ENCODE measurements at regions not wholly inside any gene's neighbourhood (a gene's known extent, or its start where the extent isn't known, plus 50 kb on each side); places are given as distances from the start of the nearest gene placed in this dataset.

- TF ChIP-seq CTCF (IDR thresholded peaks at IDR 0.05) = no peak
- TF ChIP-seq POLR2AphosphoS5 (IDR thresholded peaks at IDR 0.05; ENCODE audit: low read depth, low read length) = no peak
- no peak for TF ChIP-seq TCF7L2 (IDR thresholded peaks at IDR 0.05; ENCODE audit: low read depth, low read length)
- TF ChIP-seq SIN3A (IDR thresholded peaks at IDR 0.05; ENCODE audit: borderline replicate concordance, insufficient read depth, low read depth, low read length) = no peak
- TF ChIP-seq REST (IDR thresholded peaks at IDR 0.05; ENCODE audit: insufficient read depth in 1 of 2, low read depth in 2 of 2, low read length in 1 of 2) = no peak
These were observed 218.4 kb downstream of the SOX2 start for GRCh38 chr3:181930105-181930504.

Measured in Panc1 (cell line).